ENCODE measurements at regions not wholly inside any gene's neighbourhood (a gene's known extent, or its start where the extent isn't known, plus 50 kb on each side); places are given as distances from the start of the nearest gene placed in this dataset.

DNA sequence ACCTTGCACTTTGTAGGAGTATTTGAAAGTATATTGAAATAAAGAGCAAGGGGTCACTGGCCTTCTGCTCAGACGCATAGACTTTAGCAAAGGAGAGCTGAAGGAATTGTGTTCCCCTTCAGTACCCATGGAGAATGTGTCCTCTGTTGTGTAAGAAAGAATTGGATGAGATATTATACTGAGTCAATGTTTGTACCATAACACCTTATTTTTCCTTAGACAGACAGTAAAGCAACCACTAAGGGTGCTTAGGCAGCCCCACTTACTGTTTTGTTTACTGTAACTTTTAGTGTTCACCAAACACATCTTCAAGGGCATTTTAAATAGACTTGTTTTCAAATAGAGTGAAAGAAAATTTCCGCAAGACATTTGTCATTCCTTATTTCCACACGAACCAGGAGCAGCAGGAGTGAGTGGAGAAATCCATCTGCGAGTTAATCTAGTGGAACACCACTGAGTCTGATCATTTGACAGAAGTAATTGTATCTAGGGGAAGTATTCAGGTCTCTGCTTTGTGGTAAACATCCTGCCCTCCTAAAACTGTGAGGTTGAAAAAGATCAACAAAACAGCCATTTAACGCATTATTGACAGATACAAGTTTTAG lies 89.5 kb downstream of the SLIT2 start:
- ATAC-seq (no peak), DNase-seq (no peak)
- H3K27me3 ChIP-seq: no peaks in the 10 kb centered on the region
- intact Hi-C loops (cut with DNase I): no loop called here
- H3K9me3 ChIP-seq: no peaks in the 10 kb centered on the region
- no peak for TF ChIP-seq CTCF (IDR thresholded peaks at IDR 0.05)
- no peak overlapping the region for H3K27ac ChIP-seq
- no peaks in the 10 kb centered on the region for H3K36me3 ChIP-seq
- H3K4me1 ChIP-seq: no peaks in the 10 kb centered on the region
- H3K4me3 ChIP-seq: no peak overlapping the region

DNA sequence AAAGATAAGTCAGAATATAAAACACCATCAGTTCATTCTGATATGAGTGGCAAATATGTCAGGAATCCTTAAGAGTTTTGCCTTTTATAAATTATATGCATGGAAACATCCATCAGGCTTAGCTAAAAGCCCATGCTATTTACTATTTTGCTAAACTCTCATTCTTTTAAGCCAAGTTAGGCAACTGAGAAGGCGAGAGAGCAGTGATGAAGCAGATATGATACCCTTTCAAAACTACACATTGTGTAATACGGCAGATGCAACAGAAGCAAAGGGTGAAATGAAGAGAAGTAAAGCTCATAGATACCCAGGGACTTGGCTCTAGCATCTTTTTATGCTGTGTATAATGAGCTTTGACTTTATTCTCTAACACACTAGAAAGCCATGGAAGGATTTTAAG lies 95.8 kb downstream of the SLIT2 start:
- no peaks in the 10 kb centered on the region for H3K9me3 ChIP-seq
- no peaks in the 10 kb centered on the region for H3K36me3 ChIP-seq
- no peak for TF ChIP-seq CTCF (IDR thresholded peaks at IDR 0.05)
- H3K4me1 ChIP-seq: no peaks in the 10 kb centered on the region
- H3K27ac ChIP-seq: no peak overlapping the region
- no peaks in the 10 kb centered on the region for H3K27me3 ChIP-seq
- ATAC-seq: no peak
- intact Hi-C loops (cut with DNase I): no loop called here
- no peak for DNase-seq
- H3K4me3 ChIP-seq: no peak overlapping the region

DNA sequence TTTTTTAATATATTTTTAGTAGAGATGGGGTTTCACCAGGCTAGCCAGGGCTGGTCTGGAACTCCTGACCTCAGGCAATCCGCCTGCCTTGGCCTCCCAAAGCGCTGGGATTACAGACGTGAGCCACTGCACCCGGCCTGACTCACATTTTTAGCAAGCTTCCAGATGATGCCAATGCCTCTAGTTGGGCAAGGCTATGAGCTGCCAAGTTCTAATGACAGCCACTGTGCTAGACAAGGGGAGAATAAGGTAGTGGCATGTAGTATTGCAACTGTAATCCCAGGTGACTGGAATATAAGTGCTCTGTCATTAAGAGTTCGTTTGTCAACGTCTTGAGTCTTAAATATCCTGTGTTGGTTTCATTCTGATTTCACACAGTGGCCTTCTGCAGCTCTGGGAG lies 96.7 kb downstream of the SLIT2 start:
- no peak for ATAC-seq
- TF ChIP-seq CTCF (IDR thresholded peaks at IDR 0.05): no peak
- Histone ChIP-seq H3K36me3 (no peaks in the 10 kb centered on the region), H3K27me3 (no peaks in the 10 kb centered on the region), H3K9me3 (no peaks in the 10 kb centered on the region), H3K4me3 (no peak overlapping the region), H3K4me1 (no peaks in the 10 kb centered on the region), H3K27ac (no peak overlapping the region)
- intact Hi-C loops (cut with DNase I): no loop called here
- DNase-seq: no peak

DNA sequence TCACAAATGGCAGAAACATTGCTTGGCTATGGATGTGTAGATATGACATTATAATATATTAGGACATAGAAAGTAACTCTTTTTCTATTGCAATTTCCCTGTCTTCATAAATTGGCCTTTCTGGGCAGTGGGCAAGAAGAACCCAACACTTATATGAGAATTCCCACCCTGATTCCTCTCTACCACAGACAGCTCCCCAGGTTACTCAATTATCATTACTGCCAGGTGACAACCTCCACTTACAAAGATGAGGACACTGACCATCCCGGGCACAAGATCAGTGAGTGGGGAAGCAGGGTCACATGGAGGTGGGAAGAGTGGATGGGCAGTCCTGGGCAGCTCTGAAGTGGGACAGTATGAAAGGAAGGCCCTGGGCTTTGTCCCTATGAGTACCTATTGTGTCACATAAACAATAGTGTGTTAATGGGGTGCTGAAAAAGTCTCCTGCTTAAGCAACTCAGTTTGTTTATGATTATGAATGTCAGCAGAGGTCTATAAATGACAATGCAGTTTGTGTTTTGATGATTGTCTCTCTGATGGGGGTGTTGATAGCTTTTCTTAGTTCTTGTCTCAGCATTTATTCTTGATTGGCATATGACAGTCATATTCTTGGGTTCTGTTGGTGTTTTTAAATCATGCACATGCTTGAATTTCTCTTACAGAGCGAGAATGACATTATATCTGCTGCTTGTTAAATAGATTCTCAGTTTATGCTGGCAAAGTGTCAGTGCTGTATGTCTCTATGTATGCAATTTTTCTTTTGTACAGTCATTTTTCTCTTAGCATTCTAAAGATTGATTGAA lies 99.9 kb downstream of the SLIT2 start:
- Histone ChIP-seq H3K27ac (no peak overlapping the region), H3K4me1 (no peaks in the 10 kb centered on the region), H3K4me3 (no peak overlapping the region), H3K36me3 (no peaks in the 10 kb centered on the region), H3K9me3 (no peaks in the 10 kb centered on the region), H3K27me3 (no peaks in the 10 kb centered on the region)
- TF ChIP-seq CTCF (IDR thresholded peaks at IDR 0.05): no peak
- DNase-seq (no peak), ATAC-seq (no peak)
- intact Hi-C loops (cut with DNase I): no loop called here

DNA sequence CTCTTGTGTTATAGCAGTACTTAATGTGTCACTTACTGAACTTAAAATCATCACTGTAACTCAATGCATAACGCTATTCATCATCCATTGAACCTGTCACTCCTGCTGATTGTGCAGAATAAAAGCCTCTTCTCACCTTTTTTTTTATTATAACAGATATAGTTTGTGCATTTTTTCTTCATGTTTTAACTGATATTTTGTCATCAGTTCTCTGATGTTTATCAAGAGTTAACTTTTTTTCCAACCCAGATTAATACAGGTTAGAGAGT lies 100.4 kb downstream of the SLIT2 start:
- no peaks in the 10 kb centered on the region for H3K36me3 ChIP-seq
- DNase-seq: no peak
- intact Hi-C loops (cut with DNase I): no loop called here
- no peaks in the 10 kb centered on the region for H3K4me1 ChIP-seq
- H3K27me3 ChIP-seq: no peaks in the 10 kb centered on the region
- TF ChIP-seq CTCF (IDR thresholded peaks at IDR 0.05): no peak
- ATAC-seq: no peak
- no peak overlapping the region for H3K27ac ChIP-seq
- H3K9me3 ChIP-seq: no peaks in the 10 kb centered on the region
- H3K4me3 ChIP-seq: no peak overlapping the region
